K562 (cell line): ENCODE measurements at regions not wholly inside any gene's neighbourhood (a gene's known extent, or its start where the extent isn't known, plus 50 kb on each side); places are given as distances from the start of the nearest gene placed in this dataset.

Source experiments
- CEBPB ChIP-seq: fragments of 450-650 bp; IDR thresholded peaks from 2 replicates; pipeline ENCODE4 v1.6.1; 2016; ENCODE audit warnings: missing genetic modification characterization, missing compliant biosample characterization
- FOSL1 ChIP-seq: fragments of 200-800 bp; sonication (Bioruptor generic); conservative IDR thresholded peaks from 2 replicates; pipeline ENCODE4 v1.6.1; 2016; ENCODE audit warnings: missing genetic modification characterization, missing compliant biosample characterization

- no peak for TF ChIP-seq FOSL1 (tag)
- TF ChIP-seq CEBPB (tag) = no peak
These were observed 200.0 kb upstream of the CFAP20DC start for GRCh38 chr3:59249698-59250361.
